ENCODE measurements at regions not wholly inside any gene's neighbourhood (a gene's known extent, or its start where the extent isn't known, plus 50 kb on each side); places are given as distances from the start of the nearest gene placed in this dataset.

- no peaks in the 10 kb centered on the region for H3K4me1 ChIP-seq (ENCODE audit: insufficient read depth, low read length, severe bottlenecking)
- no peak overlapping the region for H3K4me3 ChIP-seq (ENCODE audit: low read depth, low read length, poor library complexity, severe bottlenecking)
- no peaks in the 10 kb centered on the region for H3K9me2 ChIP-seq (ENCODE audit: low read depth, low read length)
- no peak overlapping the region for H3K27ac ChIP-seq (ENCODE audit: low read depth, low read length, poor library complexity, severe bottlenecking)
- no peaks in the 10 kb centered on the region for H3F3A ChIP-seq (ENCODE audit: insufficient read depth, low read length)
- TF ChIP-seq, protein P1, sequence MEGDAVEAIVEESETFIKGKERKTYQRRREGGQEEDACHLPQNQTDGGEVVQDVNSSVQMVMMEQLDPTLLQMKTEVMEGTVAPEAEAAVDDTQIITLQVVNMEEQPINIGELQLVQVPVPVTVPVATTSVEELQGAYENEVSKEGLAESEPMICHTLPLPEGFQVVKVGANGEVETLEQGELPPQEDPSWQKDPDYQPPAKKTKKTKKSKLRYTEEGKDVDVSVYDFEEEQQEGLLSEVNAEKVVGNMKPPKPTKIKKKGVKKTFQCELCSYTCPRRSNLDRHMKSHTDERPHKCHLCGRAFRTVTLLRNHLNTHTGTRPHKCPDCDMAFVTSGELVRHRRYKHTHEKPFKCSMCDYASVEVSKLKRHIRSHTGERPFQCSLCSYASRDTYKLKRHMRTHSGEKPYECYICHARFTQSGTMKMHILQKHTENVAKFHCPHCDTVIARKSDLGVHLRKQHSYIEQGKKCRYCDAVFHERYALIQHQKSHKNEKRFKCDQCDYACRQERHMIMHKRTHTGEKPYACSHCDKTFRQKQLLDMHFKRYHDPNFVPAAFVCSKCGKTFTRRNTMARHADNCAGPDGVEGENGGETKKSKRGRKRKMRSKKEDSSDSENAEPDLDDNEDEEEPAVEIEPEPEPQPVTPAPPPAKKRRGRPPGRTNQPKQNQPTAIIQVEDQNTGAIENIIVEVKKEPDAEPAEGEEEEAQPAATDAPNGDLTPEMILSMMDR (IDR thresholded peaks at IDR 0.05; ENCODE audit: low read length) = no peak
- TF ChIP-seq EZH2 (IDR thresholded peaks at IDR 0.05; ENCODE audit: borderline replicate concordance, low read length) = no peak
- no peak overlapping the region for H3K4me2 ChIP-seq (ENCODE audit: low read length)
- H3K27me3 ChIP-seq (ENCODE audit: insufficient read depth, low read length) = no peaks in the 10 kb centered on the region
- H3K79me2 ChIP-seq (ENCODE audit: insufficient read depth, low read length) = no peaks in the 10 kb centered on the region
- no peaks in the 10 kb centered on the region for H3K36me3 ChIP-seq (ENCODE audit: insufficient read depth, low read length)
- no peaks in the 10 kb centered on the region for H4K20me1 ChIP-seq (ENCODE audit: insufficient read depth, low read length)
- no peak overlapping the region for H2AFZ ChIP-seq (ENCODE audit: low read length)
- no peaks in the 10 kb centered on the region for H3K9me3 ChIP-seq (ENCODE audit: low read length)
- no peak overlapping the region for H3K9ac ChIP-seq (ENCODE audit: low read length)
Observed at GRCh38 chr10:10462151-10462941, 555.3 kb upstream of the CELF2 start.

- H4K20me1 ChIP-seq (ENCODE audit: insufficient read depth, low read length) = no peaks in the 10 kb centered on the region
- H3K4me2 ChIP-seq (ENCODE audit: low read length) = no peak overlapping the region
- no peaks in the 10 kb centered on the region for H3K36me3 ChIP-seq (ENCODE audit: insufficient read depth, low read length)
- no peaks in the 10 kb centered on the region for H3K4me1 ChIP-seq (ENCODE audit: insufficient read depth, low read length, severe bottlenecking)
- no peaks in the 10 kb centered on the region for H3K79me2 ChIP-seq (ENCODE audit: insufficient read depth, low read length)
- H3K27ac ChIP-seq (ENCODE audit: low read depth, low read length, poor library complexity, severe bottlenecking) = no peak overlapping the region
- no peaks in the 10 kb centered on the region for H3K9me3 ChIP-seq (ENCODE audit: low read length)
- no peak overlapping the region for H3K9ac ChIP-seq (ENCODE audit: low read length)
- no peak overlapping the region for H3K4me3 ChIP-seq (ENCODE audit: low read depth, low read length, poor library complexity, severe bottlenecking)
- no peaks in the 10 kb centered on the region for H3F3A ChIP-seq (ENCODE audit: insufficient read depth, low read length)
- H2AFZ ChIP-seq (ENCODE audit: low read length) = no peak overlapping the region
- H3K27me3 ChIP-seq (ENCODE audit: insufficient read depth, low read length) = no peaks in the 10 kb centered on the region
- TF ChIP-seq, protein P1 (IDR thresholded peaks at IDR 0.05; ENCODE audit: low read length) = no peak
- no peak for TF ChIP-seq EZH2 (IDR thresholded peaks at IDR 0.05; ENCODE audit: borderline replicate concordance, low read length)
- H3K9me2 ChIP-seq (ENCODE audit: low read depth, low read length) = no peaks in the 10 kb centered on the region
Observed at GRCh38 chr10:10471758-10472157, 545.9 kb upstream of the CELF2 start.

DNA sequence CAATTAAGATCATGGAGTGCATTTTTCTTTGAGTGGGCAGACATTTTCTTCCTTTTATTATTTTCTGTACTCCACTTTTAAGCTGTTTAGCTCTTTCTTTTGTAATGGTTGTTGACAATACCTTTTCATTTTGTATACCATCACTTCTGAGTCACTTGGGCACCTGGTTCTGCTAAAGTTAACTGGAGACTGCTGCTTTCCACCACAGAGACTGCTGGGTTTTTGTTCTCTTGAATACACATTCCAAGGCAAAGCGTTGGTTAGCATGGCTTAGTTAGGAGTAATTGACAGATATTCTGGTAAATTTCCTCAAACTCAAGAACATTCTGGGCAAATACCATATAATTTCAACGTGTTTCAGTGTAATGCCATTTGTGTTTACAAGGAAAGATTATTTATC lies 541.9 kb upstream of the CELF2 start:
- Histone ChIP-seq H3K4me3 (ENCODE audit: low read depth, low read length, poor library complexity, severe bottlenecking) (no peak overlapping the region), H3K4me2 (ENCODE audit: low read length) (no peak overlapping the region), H4K20me1 (ENCODE audit: insufficient read depth, low read length) (no peaks in the 10 kb centered on the region), H3F3A (ENCODE audit: insufficient read depth, low read length) (no peaks in the 10 kb centered on the region), H3K9me2 (ENCODE audit: low read depth, low read length) (no peaks in the 10 kb centered on the region), H3K36me3 (ENCODE audit: insufficient read depth, low read length) (no peaks in the 10 kb centered on the region), H3K9me3 (ENCODE audit: low read length) (no peaks in the 10 kb centered on the region), H3K9ac (ENCODE audit: low read length) (no peak overlapping the region), H3K79me2 (ENCODE audit: insufficient read depth, low read length) (no peaks in the 10 kb centered on the region), H2AFZ (ENCODE audit: low read length) (no peak overlapping the region), H3K27me3 (ENCODE audit: insufficient read depth, low read length) (no peaks in the 10 kb centered on the region), H3K27ac (ENCODE audit: low read depth, low read length, poor library complexity, severe bottlenecking) (no peak overlapping the region), H3K4me1 (ENCODE audit: insufficient read depth, low read length, severe bottlenecking) (no peaks in the 10 kb centered on the region)
- TF ChIP-seq EZH2 (IDR thresholded peaks at IDR 0.05; ENCODE audit: borderline replicate concordance, low read length) = no peak
- TF ChIP-seq, protein P1 (IDR thresholded peaks at IDR 0.05; ENCODE audit: low read length) = no peak
